CD4-positive, alpha-beta T cell (primary cell): ENCODE measurements at regions not wholly inside any gene's neighbourhood (a gene's known extent, or its start where the extent isn't known, plus 50 kb on each side); places are given as distances from the start of the nearest gene placed in this dataset.

Experiments
- ATAC-seq: fragments of 200-7000 bp; cut with Tn5 transposase; one replicate; pipeline ENCODE4 v1.10.0; 2022; ENCODE audit warnings: mild to moderate bottlenecking; ENCODE audit not compliant: poor library complexity
- CTCF ChIA-PET: fragments of 350-600 bp; sonication (Branson Sonifier 250); formaldehyde crosslinking; loops from one replicate; lab custom pipeline; 2021; ENCODE audit warnings: antibody characterized with exemption, inconsistent platforms; lab: Charles Lee
- POLR2A ChIA-PET: fragments of 350-600 bp; sonication (Branson Sonifier 250); formaldehyde crosslinking; loops from one replicate; lab custom pipeline; 2021; ENCODE audit warnings: antibody characterized with exemption, inconsistent platforms; lab: Charles Lee
- DNase-seq, 14 experiments: peaks; one replicate each; pipeline ENCODE4 v3.0.0-alpha.2; 2013 to 2020; ENCODE audit warnings: mixed read lengths in 2 of 14
- H3K27ac ChIP-seq, 2 donors: one replicate each; pipeline versions ENCODE4 v1.5.1 to v1.7.0; 2013; ENCODE audit warnings: low read length in 2 of 2, low read depth in 1 of 2, mild to moderate bottlenecking in 1 of 2
- H3K27me3 ChIP-seq, 2 experiments: 1 replicate in 1 of 2; 2 replicates in 1 of 2; pipeline versions ENCODE4 v1.6.1 to v1.7.0; 2013; ENCODE audit warnings: low read length in 2 of 2, control low read depth in 1 of 2, mild to moderate bottlenecking in 1 of 2, moderate library complexity in 1 of 2; ENCODE audit not compliant: insufficient read depth in 2 of 2, control insufficient read depth in 1 of 2
- H3K36me3 ChIP-seq: one replicate; pipeline ENCODE4 v1.6.1; 2013; ENCODE audit warnings: low read length, control low read depth; ENCODE audit not compliant: insufficient read depth
- H3K4me1 ChIP-seq: one replicate; pipeline ENCODE4 v1.6.1; 2013; ENCODE audit warnings: low read length, control low read depth; ENCODE audit not compliant: insufficient read depth
- H3K4me3 ChIP-seq: one replicate; pipeline ENCODE4 v1.5.1; 2013; ENCODE audit warnings: mild to moderate bottlenecking, low read length, moderate library complexity
- H3K9me3 ChIP-seq, 2 experiments: 1 replicate in 1 of 2; 2 replicates in 1 of 2; pipeline versions ENCODE4 v1.6.1 to v1.7.0; 2013; ENCODE audit warnings: low read length in 2 of 2, mild to moderate bottlenecking in 2 of 2, control low read depth in 1 of 2, moderate library complexity in 1 of 2; ENCODE audit not compliant: control insufficient read depth in 1 of 2, insufficient read depth in 1 of 2
- H3K27ac Mint-ChIP-seq: one replicate; pipeline ENCODE4 v1.8.0; 2020; ENCODE audit warnings: mixed read lengths
- H3K27me3 Mint-ChIP-seq: one replicate; pipeline ENCODE4 v1.8.0; 2021; ENCODE audit warnings: mixed read lengths
- H3K36me3 Mint-ChIP-seq: one replicate; pipeline ENCODE4 v1.8.0; 2021; ENCODE audit warnings: low read depth, mixed read lengths
- H3K4me1 Mint-ChIP-seq: one replicate; pipeline ENCODE4 v1.8.0; 2021; ENCODE audit warnings: low read depth, mixed read lengths
- H3K4me3 Mint-ChIP-seq: one replicate; pipeline ENCODE4 v1.8.0; 2020; ENCODE audit warnings: mild to moderate bottlenecking, mixed read lengths
- H3K9me3 Mint-ChIP-seq: one replicate; pipeline ENCODE4 v1.8.0; 2020; ENCODE audit warnings: mixed read lengths
- intact Hi-C, 2 experiments: fragments of 100-400 bp; cut with DNase I in 1 of 2; cut with micrococcal nuclease in 1 of 2; formaldehyde crosslinking; loops; one replicate each; pipeline versions ENCODE4 v1.15.1 to v1.9.0; 2023 to 2025; cut with DNase I, micrococcal nuclease
- TF ChIP-seq, protein P1 (sequence below): fragments of 200-600 bp; IDR thresholded peaks from one replicate; pipeline ENCODE4 v1.8.0; 2022; ENCODE audit warnings: antibody characterized with exemption, mild to moderate bottlenecking

DNA sequence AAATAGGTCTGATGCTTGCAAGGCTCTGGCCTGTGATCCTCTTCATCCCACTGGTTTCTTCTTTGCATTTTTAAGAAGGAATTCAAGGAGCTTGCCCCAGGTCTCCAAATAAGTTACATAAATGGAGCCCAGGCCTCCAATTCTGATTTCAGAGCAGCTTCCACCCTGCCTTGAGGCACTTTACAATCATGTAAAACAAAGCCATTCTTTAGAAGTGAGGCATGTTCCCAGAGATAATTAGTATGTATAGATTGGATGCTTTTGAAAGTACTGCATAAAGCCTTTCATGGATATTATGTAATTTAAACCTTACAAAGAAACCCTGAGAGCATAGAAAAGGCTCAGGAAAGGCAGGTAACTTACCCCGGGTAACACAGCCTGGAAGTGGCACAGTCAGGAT, 466.5 kb downstream of the MIAT start:
- DNase-seq (no peak), ATAC-seq (no peak)
- Mint-ChIP-seq H3K27ac (no peak overlapping the region), H3K4me3 (no peak overlapping the region), H3K4me1 (no peaks in the 10 kb centered on the region), H3K36me3 (no peaks in the 10 kb centered on the region), H3K27me3 (peaks cover 45% of the 10 kb centered on the region), H3K9me3 (no peaks in the 10 kb centered on the region)
- TF ChIP-seq, protein P1, sequence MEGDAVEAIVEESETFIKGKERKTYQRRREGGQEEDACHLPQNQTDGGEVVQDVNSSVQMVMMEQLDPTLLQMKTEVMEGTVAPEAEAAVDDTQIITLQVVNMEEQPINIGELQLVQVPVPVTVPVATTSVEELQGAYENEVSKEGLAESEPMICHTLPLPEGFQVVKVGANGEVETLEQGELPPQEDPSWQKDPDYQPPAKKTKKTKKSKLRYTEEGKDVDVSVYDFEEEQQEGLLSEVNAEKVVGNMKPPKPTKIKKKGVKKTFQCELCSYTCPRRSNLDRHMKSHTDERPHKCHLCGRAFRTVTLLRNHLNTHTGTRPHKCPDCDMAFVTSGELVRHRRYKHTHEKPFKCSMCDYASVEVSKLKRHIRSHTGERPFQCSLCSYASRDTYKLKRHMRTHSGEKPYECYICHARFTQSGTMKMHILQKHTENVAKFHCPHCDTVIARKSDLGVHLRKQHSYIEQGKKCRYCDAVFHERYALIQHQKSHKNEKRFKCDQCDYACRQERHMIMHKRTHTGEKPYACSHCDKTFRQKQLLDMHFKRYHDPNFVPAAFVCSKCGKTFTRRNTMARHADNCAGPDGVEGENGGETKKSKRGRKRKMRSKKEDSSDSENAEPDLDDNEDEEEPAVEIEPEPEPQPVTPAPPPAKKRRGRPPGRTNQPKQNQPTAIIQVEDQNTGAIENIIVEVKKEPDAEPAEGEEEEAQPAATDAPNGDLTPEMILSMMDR: no peak
- H3K4me1 ChIP-seq: no peaks in the 10 kb centered on the region
- peaks cover 4 to 10% of the 10 kb centered on the region in 2 experiments for H3K27me3 ChIP-seq
- ChIA-PET POLR2A (no interaction called here), CTCF (no interaction called here)
- H3K4me3 ChIP-seq: no peak overlapping the region
- intact Hi-C loops: no loop called here
- no peak overlapping the region for H3K27ac ChIP-seq
- no peaks in the 10 kb centered on the region for H3K9me3 ChIP-seq
- H3K36me3 ChIP-seq: no peaks in the 10 kb centered on the region

DNA sequence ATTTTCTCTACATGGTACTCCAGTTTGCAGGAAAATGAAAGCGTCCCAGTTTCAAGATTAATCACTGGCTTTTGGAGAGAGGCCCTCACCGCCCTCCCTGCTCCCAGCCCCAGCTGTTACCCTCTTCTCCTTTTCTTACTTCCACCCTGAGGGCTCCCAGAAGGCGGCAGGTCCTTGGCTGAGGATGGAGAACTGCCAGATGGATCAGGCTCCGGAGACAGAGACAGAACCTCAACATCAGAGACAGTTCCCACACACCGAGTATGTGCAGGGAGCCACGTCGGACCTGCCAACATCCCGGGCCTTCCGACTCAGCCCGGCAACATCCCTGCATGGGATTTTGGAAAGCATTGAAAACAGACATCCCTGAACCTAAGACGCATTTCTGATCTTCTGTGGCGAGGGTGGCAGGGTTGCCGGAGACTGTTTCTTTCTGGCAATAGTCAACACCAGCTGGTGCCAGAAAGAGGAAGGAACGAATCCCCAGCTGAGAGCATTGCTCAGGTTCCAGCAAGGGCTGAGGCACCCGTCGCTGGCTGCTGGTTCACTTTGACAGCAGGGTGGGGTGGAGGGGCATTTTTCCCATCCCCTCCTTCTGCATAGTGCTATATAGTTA, 467.1 kb downstream of the MIAT start:
- ChIA-PET POLR2A (no interaction called here), CTCF (no interaction called here)
- no peaks in the 10 kb centered on the region for H3K36me3 ChIP-seq
- H3K27ac Mint-ChIP-seq: no peak overlapping the region
- DNase-seq (peak in 2 of 14 experiments; percentile 50 to 53), ATAC-seq (no peak)
- no peaks in the 10 kb centered on the region for H3K4me1 ChIP-seq
- H3K9me3 ChIP-seq: no peaks in the 10 kb centered on the region
- H3K27ac ChIP-seq: no peak overlapping the region
- H3K9me3 Mint-ChIP-seq: no peaks in the 10 kb centered on the region
- intact Hi-C loops: no loop called here
- no peak overlapping the region for H3K4me3 Mint-ChIP-seq
- H3K27me3 Mint-ChIP-seq: peaks cover 45% of the 10 kb centered on the region
- TF ChIP-seq, protein P1: no peak
- peaks cover 4 to 12% of the 10 kb centered on the region in 2 experiments for H3K27me3 ChIP-seq
- H3K4me3 ChIP-seq: no peak overlapping the region
- H3K4me1 Mint-ChIP-seq: no peaks in the 10 kb centered on the region
- H3K36me3 Mint-ChIP-seq: no peaks in the 10 kb centered on the region

DNA sequence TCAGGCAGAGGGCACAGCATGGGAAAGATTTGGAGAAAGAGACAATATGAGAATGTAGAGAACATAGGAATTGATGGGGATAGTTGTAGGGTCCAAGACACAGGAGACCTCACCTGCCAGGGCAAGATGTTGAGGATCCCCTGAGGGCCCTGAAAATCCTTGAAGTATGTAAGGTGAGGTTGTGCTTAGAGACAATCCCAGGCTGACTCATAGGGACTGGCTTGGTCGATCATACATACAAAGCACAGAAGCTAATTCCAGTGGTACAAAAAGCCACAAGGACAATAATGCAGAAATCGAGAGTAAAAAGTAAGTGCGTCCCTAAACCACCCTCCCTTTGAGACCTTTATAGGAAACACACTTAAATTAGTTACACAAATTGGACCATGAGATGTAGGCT, 468.2 kb downstream of the MIAT start:
- ChIA-PET POLR2A (no interaction called here), CTCF (no interaction called here)
- intact Hi-C loops: no loop called here
- H3K27me3 ChIP-seq: peaks cover 4 to 12% of the 10 kb centered on the region in 2 experiments
- no peaks in the 10 kb centered on the region for H3K4me1 Mint-ChIP-seq
- DNase-seq (no peak), ATAC-seq (no peak)
- peaks cover 45% of the 10 kb centered on the region for H3K27me3 Mint-ChIP-seq
- H3K27ac ChIP-seq: no peak overlapping the region
- no peaks in the 10 kb centered on the region for H3K36me3 Mint-ChIP-seq
- H3K4me3 ChIP-seq: no peak overlapping the region
- H3K4me1 ChIP-seq: no peaks in the 10 kb centered on the region
- H3K4me3 Mint-ChIP-seq: no peak overlapping the region
- H3K9me3 Mint-ChIP-seq: no peaks in the 10 kb centered on the region
- no peak overlapping the region for H3K27ac Mint-ChIP-seq
- peaks cover 0 to under 1% of the 10 kb centered on the region in 2 experiments for H3K9me3 ChIP-seq
- TF ChIP-seq, protein P1: no peak
- H3K36me3 ChIP-seq: no peaks in the 10 kb centered on the region
